Brain microvascular endothelial cell (primary cell): ENCODE measurements at regions not wholly inside any gene's neighbourhood (a gene's known extent, or its start where the extent isn't known, plus 50 kb on each side); places are given as distances from the start of the nearest gene placed in this dataset.

Experiments used
- DNase-seq: peaks from one replicate; pipeline ENCODE4 v3.0.0-alpha.2; 2020
- H3K27ac ChIP-seq: fragments of 250-450 bp; sonication (Bioruptor Pico); 2 replicates; pipeline ENCODE4 v1.5.1; 2020; ENCODE audit warnings: mild to moderate bottlenecking, moderate library complexity
- H3K27me3 ChIP-seq: fragments of 250-450 bp; sonication (Bioruptor Pico); replicated peaks from 2 replicates; pipeline ENCODE4 v1.5.1; 2020; ENCODE audit warnings: mild to moderate bottlenecking
- H3K36me3 ChIP-seq: fragments of 250-450 bp; sonication (Bioruptor Pico); replicated peaks from 2 replicates; pipeline ENCODE4 v1.5.1; 2020; ENCODE audit warnings: mild to moderate bottlenecking
- H3K4me3 ChIP-seq: 2 replicates; pipeline ENCODE4 v1.5.1; 2011; ENCODE audit warnings: low read depth, mild to moderate bottlenecking, control low read depth, low read length, moderate library complexity
- in situ Hi-C: cut with HindIII; loops from 2 replicates; pipeline ENCODE4 v1.10.0; 2017; ENCODE audit warnings: low sequenced_read_pairs, low pct_ligation_motif_present
- TF ChIP-seq, protein P1 (sequence below): IDR thresholded peaks from 2 replicates; pipeline ENCODE4 v1.5.1; 2011; ENCODE audit warnings: low read depth, mild to moderate bottlenecking, moderate library complexity, low read length, control low read depth, inconsistent platforms; ENCODE audit errors: missing control alignments

DNA sequence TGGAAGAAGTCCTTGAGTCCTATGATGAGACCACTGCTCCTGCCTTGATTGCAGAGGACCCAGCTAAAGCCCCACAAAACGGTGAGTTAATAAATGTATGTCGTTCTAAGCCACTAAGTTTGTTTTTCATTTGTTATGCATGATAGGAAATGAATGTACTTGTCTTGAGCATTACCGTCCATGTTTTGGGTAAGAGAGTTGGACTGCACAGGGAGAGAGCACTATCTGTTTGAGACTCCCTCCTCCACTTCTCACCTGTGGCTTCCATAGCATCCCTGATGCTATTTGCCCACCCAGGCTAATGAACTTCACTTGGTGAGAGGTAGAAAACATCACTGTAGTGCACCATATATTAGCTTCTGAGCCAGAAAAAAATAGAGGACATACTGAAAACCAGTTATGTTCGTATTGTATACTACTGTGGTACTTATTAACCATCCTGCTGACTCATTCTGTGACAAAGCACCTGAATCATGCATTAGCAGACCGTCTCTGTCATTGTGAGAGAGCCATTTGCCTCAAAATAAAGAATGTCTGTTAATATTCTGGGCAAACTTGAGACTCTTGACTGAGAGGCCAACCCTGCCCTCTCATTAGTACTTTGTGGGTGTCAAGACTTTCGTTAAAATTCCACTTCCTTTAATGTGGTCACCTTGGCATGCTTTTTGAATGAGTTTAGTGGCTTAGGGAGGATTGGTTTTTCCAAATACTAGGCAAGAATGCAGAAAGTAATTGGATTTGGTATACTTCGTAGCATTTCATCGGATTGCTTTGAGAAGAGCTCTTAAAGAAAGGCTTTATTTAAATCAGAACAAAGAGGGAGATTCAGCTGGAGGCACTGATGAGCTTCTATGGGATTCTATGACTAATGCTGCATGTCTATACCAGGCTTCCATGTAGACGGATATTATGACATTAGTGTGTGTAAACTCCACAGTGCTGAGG, 99.3 kb upstream of the GRPR start:
- in situ Hi-C loops = no loop called here
- Histone ChIP-seq H3K36me3 (no peaks in the 10 kb centered on the region), H3K27ac (no peak overlapping the region), H3K4me3 (no peak overlapping the region), H3K27me3 (no peaks in the 10 kb centered on the region)
- peak; percentile 13 for DNase-seq
- TF ChIP-seq, protein P1, sequence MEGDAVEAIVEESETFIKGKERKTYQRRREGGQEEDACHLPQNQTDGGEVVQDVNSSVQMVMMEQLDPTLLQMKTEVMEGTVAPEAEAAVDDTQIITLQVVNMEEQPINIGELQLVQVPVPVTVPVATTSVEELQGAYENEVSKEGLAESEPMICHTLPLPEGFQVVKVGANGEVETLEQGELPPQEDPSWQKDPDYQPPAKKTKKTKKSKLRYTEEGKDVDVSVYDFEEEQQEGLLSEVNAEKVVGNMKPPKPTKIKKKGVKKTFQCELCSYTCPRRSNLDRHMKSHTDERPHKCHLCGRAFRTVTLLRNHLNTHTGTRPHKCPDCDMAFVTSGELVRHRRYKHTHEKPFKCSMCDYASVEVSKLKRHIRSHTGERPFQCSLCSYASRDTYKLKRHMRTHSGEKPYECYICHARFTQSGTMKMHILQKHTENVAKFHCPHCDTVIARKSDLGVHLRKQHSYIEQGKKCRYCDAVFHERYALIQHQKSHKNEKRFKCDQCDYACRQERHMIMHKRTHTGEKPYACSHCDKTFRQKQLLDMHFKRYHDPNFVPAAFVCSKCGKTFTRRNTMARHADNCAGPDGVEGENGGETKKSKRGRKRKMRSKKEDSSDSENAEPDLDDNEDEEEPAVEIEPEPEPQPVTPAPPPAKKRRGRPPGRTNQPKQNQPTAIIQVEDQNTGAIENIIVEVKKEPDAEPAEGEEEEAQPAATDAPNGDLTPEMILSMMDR = no peak

DNA sequence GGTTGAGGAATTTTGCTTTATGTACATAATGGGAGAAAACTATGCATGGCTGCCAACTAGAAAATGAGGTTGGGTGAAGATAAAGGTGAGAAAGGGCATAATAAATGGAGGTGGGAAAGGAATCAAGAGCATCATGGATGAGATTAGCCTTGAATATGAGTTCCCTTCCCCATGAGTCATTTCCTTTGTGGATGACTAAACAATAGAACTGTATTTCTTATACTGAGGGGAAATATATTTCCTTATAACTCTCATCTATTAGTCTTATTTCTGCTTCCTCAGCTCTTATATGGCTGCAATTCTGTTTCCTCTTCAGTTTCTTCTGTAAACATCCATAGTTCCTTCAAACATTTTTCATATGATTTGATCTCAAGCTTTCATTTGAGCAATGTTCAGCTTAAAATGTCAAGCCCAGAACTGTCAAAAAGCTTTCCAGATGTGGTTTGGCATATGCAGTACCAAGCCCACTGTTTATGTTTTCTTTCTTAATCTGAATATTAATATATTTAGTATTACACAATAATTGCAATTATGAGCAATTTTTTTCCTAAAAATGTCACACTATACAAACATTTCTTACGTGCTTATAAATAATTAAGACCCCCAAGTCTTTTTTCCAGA, 100.7 kb upstream of the GRPR start:
- TF ChIP-seq, protein P1 = no peak

GRCh38 chrX:16018291-16018690, 105.1 kb upstream of the GRPR start:
- no peak for DNase-seq
- TF ChIP-seq, protein P1 = no peak
- in situ Hi-C loops = no loop called here
- no peaks in the 10 kb centered on the region for H3K36me3 ChIP-seq
- H3K27ac ChIP-seq = no peak overlapping the region
- no peaks in the 10 kb centered on the region for H3K27me3 ChIP-seq
- H3K4me3 ChIP-seq = no peak overlapping the region

More for the DNA sequence above, 100.7 kb upstream of the GRPR start:
- Histone ChIP-seq H3K4me3 (no peak overlapping the region), H3K27ac (no peak overlapping the region), H3K27me3 (no peaks in the 10 kb centered on the region), H3K36me3 (no peaks in the 10 kb centered on the region)
- in situ Hi-C loops = no loop called here
- no peak for DNase-seq

DNA sequence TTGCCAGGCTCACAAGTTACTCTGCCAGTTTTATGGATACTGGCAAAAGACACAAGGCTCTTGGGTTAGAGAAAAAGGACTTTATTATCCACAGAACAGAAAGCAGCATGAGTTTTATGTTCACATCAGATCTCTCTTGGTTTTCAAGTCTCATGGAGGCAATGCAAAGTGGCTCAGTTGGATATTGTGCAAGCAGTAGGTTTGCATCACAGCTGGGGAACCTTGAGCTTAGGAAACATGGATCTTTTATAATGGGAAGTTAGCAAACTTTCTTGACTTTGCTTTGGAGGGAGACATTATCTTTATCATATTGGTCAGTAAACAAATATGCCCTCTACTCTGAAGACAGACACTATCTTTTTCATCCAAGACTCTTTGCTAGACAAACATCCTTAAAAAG, 109.2 kb upstream of the GRPR start:
- Histone ChIP-seq H3K36me3 (no peaks in the 10 kb centered on the region), H3K27ac (no peak overlapping the region), H3K27me3 (no peaks in the 10 kb centered on the region), H3K4me3 (no peak overlapping the region)
- no peak for DNase-seq
- in situ Hi-C loops = no loop called here
- TF ChIP-seq, protein P1 = no peak

DNA sequence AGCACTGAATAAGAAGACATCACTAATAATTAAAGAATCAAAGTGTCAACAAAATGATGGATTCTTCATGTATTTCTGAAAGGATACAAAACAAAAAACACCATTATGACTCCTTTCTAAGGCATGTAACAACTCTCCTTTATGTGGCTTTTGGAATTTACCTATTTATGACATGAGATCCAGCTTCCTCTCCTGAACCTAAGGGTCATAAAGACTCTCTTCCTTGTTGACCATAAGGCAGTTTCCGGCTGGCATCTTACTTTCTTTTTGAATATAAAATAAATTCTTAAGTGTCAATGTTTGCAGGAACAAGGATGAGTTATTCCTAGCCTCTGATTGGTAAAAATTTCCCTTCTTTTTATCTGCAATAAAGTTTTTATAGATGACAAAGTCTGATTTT, 111.1 kb upstream of the GRPR start:
- TF ChIP-seq, protein P1 = no peak
- Histone ChIP-seq H3K4me3 (no peak overlapping the region), H3K36me3 (no peaks in the 10 kb centered on the region), H3K27ac (no peak overlapping the region), H3K27me3 (no peaks in the 10 kb centered on the region)
- no peak for DNase-seq
- in situ Hi-C loops = no loop called here
